ENCODE measurements at regions not wholly inside any gene's neighbourhood (a gene's known extent, or its start where the extent isn't known, plus 50 kb on each side); places are given as distances from the start of the nearest gene placed in this dataset.

- Histone ChIP-seq H3K36me3 (ENCODE audit: control insufficient read depth, insufficient read depth, low read length) (no peaks in the 10 kb centered on the region), H3K4me3 (ENCODE audit: low read depth, low read length) (no peak overlapping the region), H3K4me1 (no peaks in the 10 kb centered on the region), H3K9me3 (no peaks in the 10 kb centered on the region), H3K27me3 (replicated peaks; ENCODE audit: control insufficient read depth, insufficient read depth, low read length) (no peaks in the 10 kb centered on the region)
- Mint-ChIP-seq H3K27me3 (ENCODE audit: insufficient read depth, unreplicated experiment) (no peaks in the 10 kb centered on the region), H3K36me3 (ENCODE audit: insufficient read depth, unreplicated experiment) (no peaks in the 10 kb centered on the region), H3K9me3 (ENCODE audit: unreplicated experiment) (no peaks in the 10 kb centered on the region), H3K27ac (ENCODE audit: unreplicated experiment) (no peak overlapping the region), H3K4me3 (ENCODE audit: unreplicated experiment) (no peak overlapping the region), H3K4me1 (ENCODE audit: low read depth, unreplicated experiment) (peaks cover 3% of the 10 kb centered on the region)
- intact Hi-C loops (cut with micrococcal nuclease; ENCODE audit: unreplicated experiment): no loop called here
- BruUV-seq (replicated peaks): no TSS peak
- ChIA-PET CTCF (interaction anchor here (0.7 kb wide), 1 partner anchor 154 kb away, joined by 8 read pairs; no protein-coding TSS in a partner anchor), POLR2A (no interaction called here)
- TF ChIP-seq CTCF (IDR thresholded peaks at IDR 0.05; ENCODE audit: insufficient read depth in 1 of 2, low read depth in 1 of 2, low read length in 1 of 2, severe bottlenecking in 1 of 2, unreplicated experiment in 1 of 2): peak in 1 of 2 experiments; percentile 48
- DNase-seq: no peak
These were observed 50.6 kb upstream of the PAK1 start for GRCh38 chr11:77524539-77524938.

- no peak overlapping the region for H3K27ac Mint-ChIP-seq (ENCODE audit: unreplicated experiment)
- CTCF ChIA-PET: no interaction called here
- intact Hi-C loops (cut with micrococcal nuclease; ENCODE audit: unreplicated experiment): no loop called here
These were observed 49.8 kb upstream of the PAK1 start for GRCh38 chr11:77523712-77524111.

More at GRCh38 chr11:77523712-77524111, 49.8 kb upstream of the PAK1 start:
- no peak for TF ChIP-seq CTCF (IDR thresholded peaks at IDR 0.05; ENCODE audit: insufficient read depth in 1 of 2, low read depth in 1 of 2, low read length in 1 of 2, severe bottlenecking in 1 of 2, unreplicated experiment in 1 of 2)
- Mint-ChIP-seq H3K9me3 (ENCODE audit: unreplicated experiment) (no peaks in the 10 kb centered on the region), H3K4me1 (ENCODE audit: low read depth, unreplicated experiment) (no peaks in the 10 kb centered on the region), H3K27me3 (ENCODE audit: insufficient read depth, unreplicated experiment) (no peaks in the 10 kb centered on the region), H3K4me3 (ENCODE audit: unreplicated experiment) (no peak overlapping the region), H3K36me3 (ENCODE audit: insufficient read depth, unreplicated experiment) (no peaks in the 10 kb centered on the region)
- Histone ChIP-seq H3K4me1 (no peaks in the 10 kb centered on the region), H3K27me3 (replicated peaks; ENCODE audit: control insufficient read depth, insufficient read depth, low read length) (no peaks in the 10 kb centered on the region), H3K4me3 (ENCODE audit: low read depth, low read length) (no peak overlapping the region), H3K36me3 (ENCODE audit: control insufficient read depth, insufficient read depth, low read length) (no peaks in the 10 kb centered on the region), H3K9me3 (no peaks in the 10 kb centered on the region)
- no TSS peak for BruUV-seq (replicated peaks)
- POLR2A ChIA-PET: no interaction called here
- no peak for DNase-seq

Measured in Caco-2 (cell line).